GM12891 (cell line): ENCODE measurements at regions not wholly inside any gene's neighbourhood (a gene's known extent, or its start where the extent isn't known, plus 50 kb on each side); places are given as distances from the start of the nearest gene placed in this dataset.

Experiments used
- DNase-seq: peaks from one replicate; pipeline ENCODE4 v3.0.0; 2011; ENCODE audit warnings: low spot score; ENCODE audit not compliant: insufficient read length
- FAIRE-seq: peaks from 2 replicates; lab custom pipeline; 2011; peaks lifted over from hg19 to GRCh38; lab: Jason Lieb, UNC
- PAX5 ChIP-seq: IDR thresholded peaks from 2 replicates; pipeline ENCODE4 v1.6.1; 2011; ENCODE audit warnings: low read length, moderate library complexity, mild to moderate bottlenecking; ENCODE audit not compliant: insufficient read depth, severe bottlenecking
- POLR2A ChIP-seq: IDR thresholded peaks from 2 replicates; pipeline ENCODE4 v1.6.1; 2011; ENCODE audit warnings: low read depth, low read length, control low read depth
- POLR2AphosphoS5 ChIP-seq: IDR thresholded peaks from 2 replicates; pipeline ENCODE4 v1.6.1; 2011; ENCODE audit warnings: low read depth, low read length, control low read depth
- POU2F2 ChIP-seq: IDR thresholded peaks from 2 replicates; pipeline ENCODE4 v1.6.1; 2011; ENCODE audit warnings: low read depth, mild to moderate bottlenecking, control low read depth, low read length, moderate library complexity
- SPI1 ChIP-seq: IDR thresholded peaks from 2 replicates; pipeline ENCODE4 v1.6.1; 2011; ENCODE audit warnings: low read depth, low read length, control low read depth
- TAF1 ChIP-seq: IDR thresholded peaks from 2 replicates; pipeline ENCODE4 v1.6.1; 2011; ENCODE audit warnings: low read depth, low read length, control low read depth

- FAIRE-seq (no peak), DNase-seq (no peak)
- TF ChIP-seq SPI1 = no peak
- TF ChIP-seq POLR2A = no peak
- no peak for TF ChIP-seq TAF1
- no peak for TF ChIP-seq POLR2AphosphoS5
- no peak for TF ChIP-seq PAX5
- no peak for TF ChIP-seq POU2F2
These were observed 503.0 kb downstream of the GABRG1 start for GRCh38 chr4:45620808-45621207.

GRCh38 chr4:45596379-45597101, 527.3 kb downstream of the GABRG1 start:
- TF ChIP-seq POLR2AphosphoS5 (no peak), PAX5 (no peak), TAF1 (no peak), POU2F2 (no peak), SPI1 (no peak), POLR2A (no peak)
- DNase-seq (no peak), FAIRE-seq (no peak)

- no peak for TF ChIP-seq TAF1
- TF ChIP-seq PAX5 = no peak
- no peak for TF ChIP-seq POU2F2
- no peak for TF ChIP-seq POLR2A
- TF ChIP-seq SPI1 = no peak
- no peak for TF ChIP-seq POLR2AphosphoS5
- no peak for FAIRE-seq
- DNase-seq = no peak
These were observed 543.5 kb downstream of the GABRG1 start for GRCh38 chr4:45580334-45580733.

- FAIRE-seq (no peak), DNase-seq (no peak)
- TF ChIP-seq TAF1 = no peak
These were observed 545.0 kb downstream of the GABRG1 start for GRCh38 chr4:45578874-45579273.

GRCh38 chr4:45576275-45576674, 547.6 kb downstream of the GABRG1 start:
- TF ChIP-seq POLR2A (no peak), TAF1 (no peak), PAX5 (no peak), POLR2AphosphoS5 (no peak), POU2F2 (no peak), SPI1 (no peak)
- no peak for FAIRE-seq
- DNase-seq = no peak

- TF ChIP-seq POLR2AphosphoS5 = no peak
- TF ChIP-seq SPI1 = no peak
- no peak for TF ChIP-seq POLR2A
- TF ChIP-seq TAF1 = no peak
- no peak for TF ChIP-seq POU2F2
- TF ChIP-seq PAX5 = no peak
- DNase-seq = no peak
- no peak for FAIRE-seq
These were observed 554.2 kb downstream of the GABRG1 start for GRCh38 chr4:45569619-45570018.

- FAIRE-seq (no peak), DNase-seq (no peak)
- TF ChIP-seq POU2F2 = no peak
- TF ChIP-seq POLR2A = no peak
- TF ChIP-seq TAF1 = no peak
- no peak for TF ChIP-seq PAX5
- TF ChIP-seq SPI1 = no peak
- no peak for TF ChIP-seq POLR2AphosphoS5
These were observed 555.2 kb downstream of the GABRG1 start for GRCh38 chr4:45568694-45569093.

- DNase-seq (no peak), FAIRE-seq (no peak)
- TF ChIP-seq PAX5 (no peak), POLR2AphosphoS5 (no peak), TAF1 (no peak)
These were observed 556.8 kb downstream of the GABRG1 start for GRCh38 chr4:45566896-45567603.

GRCh38 chr4:45554423-45554822, 569.4 kb downstream of the GABRG1 start:
- FAIRE-seq = no peak

GRCh38 chr4:45550766-45551366, 573.0 kb downstream of the GABRG1 start:
- DNase-seq = no peak
- TF ChIP-seq POLR2A (no peak), POLR2AphosphoS5 (no peak), POU2F2 (no peak), PAX5 (no peak), TAF1 (no peak), SPI1 (no peak)
- no peak for FAIRE-seq

More at GRCh38 chr4:45554423-45554822, 569.4 kb downstream of the GABRG1 start:
- DNase-seq = no peak
- no peak for TF ChIP-seq POU2F2
- TF ChIP-seq POLR2AphosphoS5 = no peak
- no peak for TF ChIP-seq TAF1
- no peak for TF ChIP-seq PAX5
- TF ChIP-seq POLR2A = no peak
- TF ChIP-seq SPI1 = no peak
